Amygdala (tissue), 56 donors: ENCODE measurements at regions not wholly inside any gene's neighbourhood (a gene's known extent, or its start where the extent isn't known, plus 50 kb on each side); places are given as distances from the start of the nearest gene placed in this dataset.
"Not testable (repeated sequence)": the region's sequence is repeated elsewhere in the genome, so short reads cannot be mapped to it uniquely, and the experiment has no call there.

Experiments
- DNase-seq, 56 donors: peaks; one replicate each; lab custom pipeline; 2025; lab: John Stamatoyannopoulos, UW

DNA sequence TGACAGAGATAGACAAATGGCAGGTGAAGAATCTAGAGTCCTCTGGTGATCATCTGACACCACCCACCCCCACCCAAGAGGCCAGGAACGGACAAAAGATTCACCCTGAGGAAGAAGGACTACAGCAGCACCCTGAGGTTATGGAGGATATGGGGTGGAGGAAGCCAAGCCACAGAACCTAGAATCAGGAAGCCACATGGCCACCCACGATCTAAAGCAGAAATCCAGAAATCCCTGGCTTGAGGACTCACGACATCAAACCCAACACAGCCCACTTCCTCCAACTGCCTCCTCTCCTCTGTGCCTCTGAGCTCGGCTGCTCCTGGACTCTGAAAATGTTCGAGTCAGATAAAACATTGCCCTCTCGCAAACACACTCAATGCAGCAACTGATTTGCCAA lies 364.3 kb downstream of the SHANK2 start:
- no peak for DNase-seq

DNA sequence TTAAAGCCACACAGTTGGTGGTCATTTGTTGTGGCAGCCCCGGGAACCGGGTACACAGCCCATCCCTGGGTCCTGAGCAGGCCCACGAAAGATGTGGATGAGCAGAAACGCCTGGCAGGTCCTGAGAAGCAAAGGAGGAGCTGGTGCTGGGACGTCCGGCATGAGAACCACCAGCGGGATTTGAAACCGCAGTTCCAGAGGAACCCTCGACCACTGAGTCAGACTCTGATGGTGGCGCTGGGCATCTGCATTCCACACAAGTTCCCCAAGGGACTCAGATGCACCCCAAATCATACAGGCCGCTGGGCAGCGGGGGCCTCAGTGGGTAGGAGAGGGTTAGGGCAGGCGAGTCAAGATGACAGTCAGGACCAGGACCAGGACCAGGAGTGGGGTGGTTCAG lies 363.0 kb downstream of the SHANK2 start:
- no peak for DNase-seq

DNA sequence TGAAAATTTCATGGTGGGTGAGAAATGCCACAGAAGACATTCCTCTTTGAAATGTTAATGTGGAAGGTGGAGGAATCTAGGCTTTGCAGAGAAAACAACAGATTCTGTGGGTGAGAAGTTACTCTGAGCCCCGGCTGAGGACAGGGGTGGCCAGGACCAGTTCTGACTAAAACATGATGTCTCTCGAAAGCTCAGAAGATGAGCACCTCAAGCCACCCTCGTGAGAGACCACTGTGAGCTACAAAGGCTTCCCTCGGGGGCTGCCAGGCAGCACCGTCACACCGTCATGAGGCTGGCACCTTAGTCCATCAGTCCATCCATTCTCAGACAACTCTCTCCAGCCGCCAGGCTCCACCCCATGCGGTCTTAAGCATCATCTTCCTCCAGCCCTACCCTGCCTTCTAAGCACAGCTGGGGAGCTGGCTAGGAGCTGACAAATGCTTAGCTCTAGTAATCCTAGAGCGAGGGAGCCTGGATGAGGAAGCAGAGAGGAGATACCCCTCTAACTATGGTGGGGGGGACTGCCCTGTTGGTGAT lies 360.5 kb downstream of the SHANK2 start:
- no peak for DNase-seq

- DNase-seq = no peak
These were observed 359.5 kb downstream of the SHANK2 start for GRCh38 chr11:70892889-70893288.

- no peak for DNase-seq
These were observed 357.6 kb downstream of the SHANK2 start for GRCh38 chr11:70894566-70895365.

DNA sequence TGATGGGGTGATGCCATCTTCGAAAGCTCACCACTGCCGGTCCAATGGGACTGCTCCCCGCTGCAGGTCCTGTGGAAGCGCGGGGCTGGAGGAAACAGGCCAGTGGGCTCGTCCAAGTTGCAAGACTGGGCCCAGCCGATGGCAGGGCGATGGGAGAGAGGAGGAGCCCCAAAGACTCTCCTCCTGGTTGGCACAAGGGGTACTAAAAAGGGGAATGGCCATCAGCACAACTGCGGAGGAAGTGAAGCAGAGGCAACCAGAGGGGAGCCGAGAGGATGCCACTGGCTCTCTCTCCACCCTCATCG lies 357.1 kb downstream of the SHANK2 start:
- no peak for DNase-seq

- DNase-seq = no peak
These were observed 354.9 kb downstream of the SHANK2 start for GRCh38 chr11:70897429-70897828.

GRCh38 chr11:70899616-70900015 lies 352.8 kb downstream of the SHANK2 start:
- DNase-seq = no peak

DNA sequence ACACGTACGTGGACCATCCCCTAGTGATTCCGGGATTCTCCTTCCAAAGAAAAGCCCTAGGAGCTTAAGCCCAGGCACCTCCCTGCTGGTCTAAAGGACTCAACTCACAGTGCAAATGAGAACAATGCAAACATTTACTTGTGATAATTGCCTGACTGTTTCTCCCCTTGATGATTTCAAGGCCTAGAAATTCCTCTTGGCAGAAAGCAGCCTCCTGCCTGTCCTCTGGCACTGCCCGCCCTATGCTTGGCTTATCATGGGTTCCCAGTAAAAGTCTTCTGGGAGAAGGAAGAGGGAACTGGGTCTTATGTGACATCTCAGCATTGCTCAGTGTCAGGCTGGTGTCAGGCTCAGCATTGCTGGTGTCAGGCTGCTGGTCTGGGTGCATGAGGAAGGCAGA lies 351.8 kb downstream of the SHANK2 start:
- no peak for DNase-seq

GRCh38 chr11:70901951-70902521 lies 350.3 kb downstream of the SHANK2 start:
- DNase-seq = peak in 9 of 56 donors; percentile 19 to 64 (median 29)

DNA sequence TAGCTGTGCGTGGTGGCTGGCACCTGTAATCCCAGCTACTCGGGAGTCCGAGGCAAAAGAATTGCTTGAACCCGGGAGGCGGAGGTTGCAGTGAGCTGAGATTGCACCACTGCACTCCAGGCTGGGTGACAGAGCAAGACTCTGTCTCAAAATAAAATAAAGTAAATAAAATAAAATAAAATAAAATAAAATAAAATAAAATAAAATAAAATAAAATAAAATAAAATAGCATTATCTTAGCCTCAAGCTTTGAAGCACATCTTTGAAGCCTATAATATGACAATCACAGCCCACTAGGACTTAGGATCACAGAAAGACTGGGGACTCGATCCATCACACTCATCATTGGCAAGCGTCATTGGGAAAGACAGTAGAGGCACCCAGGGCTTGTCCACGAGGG lies 349.1 kb downstream of the SHANK2 start:
- not testable (repeated sequence) for DNase-seq

GRCh38 chr11:70906101-70906500 lies 346.3 kb downstream of the SHANK2 start:
- no peak for DNase-seq

- DNase-seq = no peak
These were observed 344.2 kb downstream of the SHANK2 start for GRCh38 chr11:70908223-70908622.

GRCh38 chr11:70910835-70911234 lies 341.5 kb downstream of the SHANK2 start:
- no peak for DNase-seq

GRCh38 chr11:70912226-70912840 lies 340.0 kb downstream of the SHANK2 start:
- DNase-seq = peak in 3 of 56 donors; percentile 14 to 35 (median 26)

DNA sequence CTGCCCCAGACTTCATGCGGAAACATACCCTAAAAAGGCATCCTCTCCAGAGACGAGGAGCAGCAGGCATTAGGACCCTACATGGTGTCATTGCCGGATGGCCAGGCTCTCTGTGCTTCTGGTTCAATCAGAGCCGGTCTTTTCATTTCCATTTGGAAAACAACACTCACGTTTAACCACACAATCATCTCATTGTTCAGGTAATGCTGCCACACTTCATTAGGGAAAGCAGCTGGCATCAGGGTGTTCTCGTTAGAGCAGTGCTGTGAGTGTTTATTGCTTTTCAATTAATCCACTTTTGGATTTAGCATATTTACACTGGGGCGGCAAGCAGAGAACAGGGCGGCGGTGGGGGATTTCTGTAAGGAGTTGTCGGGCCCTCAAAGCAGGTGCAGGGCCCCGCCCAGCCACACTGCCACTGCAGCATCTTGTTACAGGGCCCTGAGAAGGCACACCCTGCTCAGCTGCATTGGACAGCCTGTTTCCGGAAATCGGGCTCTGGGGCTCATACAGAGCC lies 338.6 kb downstream of the SHANK2 start:
- peak in 16 of 56 donors; percentile 6 to 45 (median 22) for DNase-seq

DNA sequence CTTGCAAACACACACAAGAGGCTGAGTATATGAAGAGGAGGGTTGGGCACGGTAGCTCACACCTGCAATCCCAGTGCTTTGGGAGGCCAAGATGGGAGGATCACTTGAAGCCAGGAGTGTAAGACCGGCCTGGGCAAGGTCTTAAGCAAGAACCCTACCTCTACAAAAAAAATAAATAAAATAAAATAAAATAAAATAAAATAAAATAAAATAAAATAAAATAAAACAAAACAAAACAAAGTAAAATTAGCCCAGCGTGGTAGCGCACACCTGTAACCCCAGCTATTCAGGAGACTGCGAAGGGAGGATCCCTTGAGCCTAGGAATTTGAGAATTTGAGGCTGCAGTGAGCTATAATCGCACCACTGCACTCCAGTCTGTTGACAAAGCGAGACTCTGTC lies 337.9 kb downstream of the SHANK2 start:
- no peak for DNase-seq

GRCh38 chr11:70915158-70915985 lies 337.0 kb downstream of the SHANK2 start:
- DNase-seq = peak in 14 of 56 donors; percentile 10 to 79 (median 38)

- DNase-seq = no peak
These were observed 336.0 kb downstream of the SHANK2 start for GRCh38 chr11:70916351-70916750.

DNA sequence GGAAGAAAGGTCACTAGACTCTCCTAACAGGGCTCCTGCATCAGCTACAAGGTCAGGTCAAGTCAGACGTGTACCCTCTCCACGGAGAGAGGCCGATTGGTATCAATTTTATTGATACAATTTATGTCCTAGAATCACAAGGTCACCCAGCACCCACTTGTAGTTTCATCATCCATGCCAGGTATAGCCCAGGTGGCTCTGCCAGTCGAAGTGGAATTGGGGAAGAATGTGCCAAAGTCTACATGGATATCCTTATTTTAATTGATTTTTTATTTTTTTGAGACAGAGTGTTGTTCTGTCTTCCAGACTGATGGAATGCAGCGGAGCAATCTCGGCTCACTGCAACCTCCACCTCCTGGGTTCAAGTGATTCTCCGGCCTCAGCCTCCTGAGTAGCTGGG lies 334.1 kb downstream of the SHANK2 start:
- DNase-seq = no peak

GRCh38 chr11:70921804-70922203 lies 330.6 kb downstream of the SHANK2 start:
- DNase-seq = no peak
